GM18511 (cell line): ENCODE measurements at regions not wholly inside any gene's neighbourhood (a gene's known extent, or its start where the extent isn't known, plus 50 kb on each side); places are given as distances from the start of the nearest gene placed in this dataset.
"Not testable (repeated sequence)": the region's sequence is repeated elsewhere in the genome, so short reads cannot be mapped to it uniquely, and the experiment has no call there.

Source experiments
- ATAC-seq: cut with Tn5 transposase; IDR thresholded peaks from one replicate; pipeline ENCODE4 v1.9.1; 2021; ENCODE audit warnings: mild to moderate bottlenecking, moderate library complexity; ENCODE audit not compliant: unreplicated experiment

GRCh38 chr1:88549536-88549935, 134.5 kb upstream of the PKN2 start:
- ATAC-seq, result no peak

GRCh38 chr1:88552226-88552625, 131.8 kb upstream of the PKN2 start:
- ATAC-seq, result no peak

DNA sequence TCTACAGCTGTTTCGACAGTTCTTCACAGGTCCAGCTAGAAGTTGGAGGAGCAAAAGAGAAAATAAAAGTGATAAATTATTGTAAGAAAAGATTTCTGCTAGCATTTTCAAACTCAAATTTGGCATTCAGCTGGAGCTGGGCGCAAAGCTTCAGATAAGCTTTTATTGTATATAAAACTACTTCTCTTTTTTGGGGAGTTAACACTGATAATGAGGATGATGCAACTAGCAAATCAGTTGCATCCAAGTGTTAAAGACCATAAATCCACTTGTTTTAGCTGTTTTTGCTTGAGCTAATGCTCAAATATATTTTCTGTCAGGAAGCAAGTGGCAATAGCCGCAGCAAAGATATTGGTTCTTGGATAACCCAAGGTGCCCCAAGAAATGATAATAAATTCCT, 127.1 kb upstream of the PKN2 start:
- ATAC-seq, result no peak

DNA sequence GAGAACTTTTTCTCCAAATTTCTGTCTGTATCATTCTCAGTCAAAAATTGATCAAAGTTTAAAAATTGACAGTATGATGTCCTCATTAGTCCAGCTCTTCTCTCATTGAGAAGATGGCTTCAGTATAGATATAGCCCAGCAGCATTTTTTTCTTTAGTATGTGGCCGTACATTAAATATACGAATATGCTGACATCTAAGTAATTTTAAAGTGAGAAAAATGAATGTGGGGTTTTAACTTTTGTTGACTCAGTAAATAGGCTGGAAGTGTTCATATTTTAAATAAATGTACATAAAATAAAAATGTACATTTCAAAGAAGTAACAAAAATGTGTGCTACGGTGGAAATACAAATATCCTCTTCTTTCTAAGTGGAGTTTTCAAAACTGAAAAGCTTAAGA, 123.5 kb upstream of the PKN2 start:
- no peak for ATAC-seq

DNA sequence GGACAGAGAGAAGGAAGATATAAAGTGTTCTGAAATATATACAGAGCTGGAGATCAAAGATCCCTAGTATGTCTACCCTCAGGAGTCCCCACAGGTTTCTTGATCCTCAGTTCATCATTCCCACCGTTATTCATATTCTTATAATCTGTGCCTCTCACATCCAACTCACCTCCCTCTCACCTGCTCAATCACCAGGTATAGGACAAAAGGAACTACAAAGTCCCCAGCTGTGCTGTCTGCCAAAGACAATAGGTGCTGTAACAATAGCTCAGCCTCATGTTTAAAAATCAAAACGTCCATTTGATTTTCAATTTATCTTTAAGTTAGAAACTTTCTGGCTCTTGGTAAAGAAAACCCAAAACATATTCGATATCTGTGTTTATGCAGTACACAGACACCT, 121.1 kb upstream of the PKN2 start:
- no peak for ATAC-seq

GRCh38 chr1:88566615-88567387, 117.3 kb upstream of the PKN2 start:
- ATAC-seq, result no peak

GRCh38 chr1:88571506-88571905, 112.6 kb upstream of the PKN2 start:
- ATAC-seq, result no peak

GRCh38 chr1:88579598-88579997, 104.5 kb upstream of the PKN2 start:
- ATAC-seq, result no peak

- no peak for ATAC-seq
Observed at GRCh38 chr1:88581703-88582102, 102.4 kb upstream of the PKN2 start.

DNA sequence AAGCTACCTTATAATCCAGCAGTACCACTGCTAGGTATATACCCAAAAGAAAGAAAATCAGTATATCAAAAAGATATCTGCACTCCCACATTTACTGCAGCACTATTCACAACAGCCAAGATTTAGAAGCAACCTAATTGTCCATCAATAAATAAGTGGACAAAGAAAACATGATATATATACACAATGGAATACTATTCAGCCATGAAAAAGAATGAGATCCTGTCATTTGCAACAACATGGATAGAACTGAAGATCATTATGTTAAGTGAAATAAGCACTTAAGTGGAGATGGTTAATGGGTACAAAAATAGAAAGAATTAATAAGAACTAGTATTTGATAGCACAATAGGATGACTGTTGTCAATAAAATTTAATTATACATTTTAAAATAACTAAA, 90.7 kb upstream of the PKN2 start:
- ATAC-seq, result no peak

- ATAC-seq, result peak; percentile 72
Observed at GRCh38 chr1:88595355-88596002, 88.6 kb upstream of the PKN2 start.

DNA sequence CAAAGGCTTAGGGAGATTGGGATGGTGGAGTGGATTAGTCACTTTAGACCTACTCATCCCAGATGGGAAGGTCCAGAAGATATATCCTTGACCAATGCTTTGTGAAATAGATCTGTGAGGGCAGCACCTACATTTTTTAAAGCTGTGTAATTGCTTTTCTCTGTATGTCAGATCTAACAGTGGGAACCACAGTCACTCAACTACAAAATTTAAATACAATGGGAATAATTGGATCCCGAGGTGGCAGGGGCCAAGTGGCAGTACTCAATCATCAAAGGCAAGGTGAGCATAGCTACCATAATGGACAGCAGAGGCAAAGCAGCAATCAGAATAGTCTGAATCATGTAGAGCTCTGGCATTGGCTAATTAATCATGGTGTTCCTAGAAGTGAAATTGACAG, 86.1 kb upstream of the PKN2 start:
- ATAC-seq, result not testable (repeated sequence)

DNA sequence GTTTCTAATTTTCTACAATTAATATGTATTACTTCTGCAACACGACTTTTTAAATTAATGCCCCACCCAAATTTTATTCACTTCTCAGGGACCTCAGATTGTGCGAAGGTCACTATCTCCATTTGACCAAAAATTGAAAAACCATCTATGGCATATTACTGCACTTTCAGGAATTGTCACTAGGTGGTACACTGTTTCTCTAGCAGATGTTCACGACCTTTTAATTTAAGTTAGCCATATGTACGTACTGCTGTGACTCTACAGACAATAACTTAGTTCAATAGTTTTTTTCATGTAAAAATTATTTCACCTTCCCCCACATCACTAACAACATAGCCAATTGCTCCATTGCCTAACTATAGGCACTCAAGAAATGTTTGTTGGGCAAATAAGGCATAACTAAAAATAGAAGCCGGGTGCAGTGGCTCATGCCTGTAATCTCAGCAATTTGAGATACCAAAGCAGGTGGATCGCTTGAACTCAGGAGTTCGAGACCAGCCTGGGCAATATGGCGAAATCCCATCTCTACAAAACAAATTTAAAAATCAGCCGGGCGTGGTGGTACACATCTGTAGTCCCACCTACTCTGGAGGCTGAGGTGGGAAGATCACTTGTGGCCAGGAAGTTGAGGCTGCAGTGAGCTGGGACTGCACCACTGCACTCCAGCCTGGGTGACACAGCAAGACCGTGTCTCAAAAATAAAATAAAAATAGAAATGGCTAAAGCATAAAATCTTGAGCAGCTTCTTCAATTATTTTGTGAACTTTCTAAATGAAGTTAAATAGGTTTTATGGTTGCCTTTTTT, 75.7 kb upstream of the PKN2 start:
- peak; percentile 86 for ATAC-seq

GRCh38 chr1:88609051-88609450, 75.0 kb upstream of the PKN2 start:
- ATAC-seq, result no peak

- no peak for ATAC-seq
Observed at GRCh38 chr1:88610687-88611086, 73.4 kb upstream of the PKN2 start.

GRCh38 chr1:88612292-88612691, 71.8 kb upstream of the PKN2 start:
- no peak for ATAC-seq

DNA sequence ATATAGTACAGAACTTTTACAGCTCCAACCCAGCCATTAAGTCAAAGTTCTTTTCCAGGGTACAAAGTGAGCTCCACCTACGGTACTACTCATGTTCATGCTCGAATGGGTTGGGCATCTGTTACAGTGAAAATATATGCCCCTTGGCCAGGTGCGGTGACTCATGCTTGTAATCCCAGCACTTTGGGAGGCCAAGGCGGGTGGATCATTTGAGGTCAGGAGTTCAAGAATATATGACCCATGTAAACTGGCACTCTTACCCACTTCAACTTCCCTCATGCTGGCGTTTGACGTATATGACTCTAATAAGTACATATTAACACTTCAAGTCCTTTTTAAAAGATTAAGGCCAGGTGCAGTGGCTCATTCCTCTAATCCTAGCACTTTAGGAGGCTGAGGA, 71.3 kb upstream of the PKN2 start:
- ATAC-seq, result no peak

GRCh38 chr1:88618331-88618730, 65.7 kb upstream of the PKN2 start:
- no peak for ATAC-seq

DNA sequence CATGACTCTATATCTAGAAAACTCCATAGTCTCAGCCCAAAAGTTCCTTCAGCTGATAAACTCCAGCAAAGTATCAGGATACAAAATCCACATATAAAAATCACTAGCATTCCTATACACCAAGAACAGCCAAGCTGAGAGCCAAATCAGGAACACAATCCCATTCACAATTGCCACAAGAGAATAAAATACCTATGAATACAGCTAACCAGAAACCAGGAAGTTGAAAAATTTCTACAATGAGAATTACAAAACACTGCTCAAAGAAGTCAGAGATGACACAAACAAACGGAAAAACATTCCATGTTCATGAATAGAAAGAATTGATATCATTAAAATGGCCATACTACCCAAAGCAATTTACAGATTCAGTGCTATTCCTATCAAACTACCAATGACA, 61.0 kb upstream of the PKN2 start:
- not testable (repeated sequence) for ATAC-seq
